ENCODE measurements at regions not wholly inside any gene's neighbourhood (a gene's known extent, or its start where the extent isn't known, plus 50 kb on each side); places are given as distances from the start of the nearest gene placed in this dataset.
"Not testable (repeated sequence)": the region's sequence is repeated elsewhere in the genome, so short reads cannot be mapped to it uniquely, and the experiment has no call there.

GRCh38 chr13:104526561-104526960 is 1460.3 kb upstream of the SLC10A2 start:
- DNase-seq (ENCODE audit: extremely low spot score), result no peak
- no peak overlapping the region for H3K4me3 ChIP-seq
- peaks cover 0 to 6% (median 0%) of the 10 kb centered on the region in 4 donors for H3K27me3 ChIP-seq
- no peak for TF ChIP-seq POLR2AphosphoS5 (IDR thresholded peaks at IDR 0.05)
- TF ChIP-seq, protein P1, sequence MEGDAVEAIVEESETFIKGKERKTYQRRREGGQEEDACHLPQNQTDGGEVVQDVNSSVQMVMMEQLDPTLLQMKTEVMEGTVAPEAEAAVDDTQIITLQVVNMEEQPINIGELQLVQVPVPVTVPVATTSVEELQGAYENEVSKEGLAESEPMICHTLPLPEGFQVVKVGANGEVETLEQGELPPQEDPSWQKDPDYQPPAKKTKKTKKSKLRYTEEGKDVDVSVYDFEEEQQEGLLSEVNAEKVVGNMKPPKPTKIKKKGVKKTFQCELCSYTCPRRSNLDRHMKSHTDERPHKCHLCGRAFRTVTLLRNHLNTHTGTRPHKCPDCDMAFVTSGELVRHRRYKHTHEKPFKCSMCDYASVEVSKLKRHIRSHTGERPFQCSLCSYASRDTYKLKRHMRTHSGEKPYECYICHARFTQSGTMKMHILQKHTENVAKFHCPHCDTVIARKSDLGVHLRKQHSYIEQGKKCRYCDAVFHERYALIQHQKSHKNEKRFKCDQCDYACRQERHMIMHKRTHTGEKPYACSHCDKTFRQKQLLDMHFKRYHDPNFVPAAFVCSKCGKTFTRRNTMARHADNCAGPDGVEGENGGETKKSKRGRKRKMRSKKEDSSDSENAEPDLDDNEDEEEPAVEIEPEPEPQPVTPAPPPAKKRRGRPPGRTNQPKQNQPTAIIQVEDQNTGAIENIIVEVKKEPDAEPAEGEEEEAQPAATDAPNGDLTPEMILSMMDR (IDR thresholded peaks at IDR 0.05), result no peak
- no peak for TF ChIP-seq EP300 (IDR thresholded peaks at IDR 0.05)
- no peak for TF ChIP-seq POLR2A (IDR thresholded peaks at IDR 0.05; ENCODE audit: low read depth)
- no peaks in the 10 kb centered on the region for H3K4me1 ChIP-seq
- H3K27ac ChIP-seq (replicated peaks in 1 of 4), result no peak overlapping the region
- H3K36me3 ChIP-seq, result no peaks in the 10 kb centered on the region
- no peaks in the 10 kb centered on the region for H3K9me3 ChIP-seq
- intact Hi-C loops (cut with DNase I), result no loop called here

- H3K27ac ChIP-seq (replicated peaks in 1 of 4), result no peak overlapping the region
- no peaks in the 10 kb centered on the region for H3K4me1 ChIP-seq
- no peak for TF ChIP-seq EP300 (IDR thresholded peaks at IDR 0.05)
- TF ChIP-seq, protein P1 (IDR thresholded peaks at IDR 0.05), result no peak
- TF ChIP-seq POLR2AphosphoS5 (IDR thresholded peaks at IDR 0.05), result no peak
- TF ChIP-seq POLR2A (IDR thresholded peaks at IDR 0.05; ENCODE audit: low read depth), result no peak
- H3K9me3 ChIP-seq, result no peaks in the 10 kb centered on the region
- WGBS, result 90% methylated on average over 5 of the region's 5 CpGs
- no peaks in the 10 kb centered on the region for H3K36me3 ChIP-seq
- peaks cover 0 to 6% (median 0%) of the 10 kb centered on the region in 4 donors for H3K27me3 ChIP-seq
- no peak for DNase-seq (ENCODE audit: extremely low spot score)
- H3K4me3 ChIP-seq, result no peak overlapping the region
- intact Hi-C loops (cut with DNase I), result no loop called here
Measured at GRCh38 chr13:104525467-104525866, 1459.2 kb upstream of the SLC10A2 start.

DNA sequence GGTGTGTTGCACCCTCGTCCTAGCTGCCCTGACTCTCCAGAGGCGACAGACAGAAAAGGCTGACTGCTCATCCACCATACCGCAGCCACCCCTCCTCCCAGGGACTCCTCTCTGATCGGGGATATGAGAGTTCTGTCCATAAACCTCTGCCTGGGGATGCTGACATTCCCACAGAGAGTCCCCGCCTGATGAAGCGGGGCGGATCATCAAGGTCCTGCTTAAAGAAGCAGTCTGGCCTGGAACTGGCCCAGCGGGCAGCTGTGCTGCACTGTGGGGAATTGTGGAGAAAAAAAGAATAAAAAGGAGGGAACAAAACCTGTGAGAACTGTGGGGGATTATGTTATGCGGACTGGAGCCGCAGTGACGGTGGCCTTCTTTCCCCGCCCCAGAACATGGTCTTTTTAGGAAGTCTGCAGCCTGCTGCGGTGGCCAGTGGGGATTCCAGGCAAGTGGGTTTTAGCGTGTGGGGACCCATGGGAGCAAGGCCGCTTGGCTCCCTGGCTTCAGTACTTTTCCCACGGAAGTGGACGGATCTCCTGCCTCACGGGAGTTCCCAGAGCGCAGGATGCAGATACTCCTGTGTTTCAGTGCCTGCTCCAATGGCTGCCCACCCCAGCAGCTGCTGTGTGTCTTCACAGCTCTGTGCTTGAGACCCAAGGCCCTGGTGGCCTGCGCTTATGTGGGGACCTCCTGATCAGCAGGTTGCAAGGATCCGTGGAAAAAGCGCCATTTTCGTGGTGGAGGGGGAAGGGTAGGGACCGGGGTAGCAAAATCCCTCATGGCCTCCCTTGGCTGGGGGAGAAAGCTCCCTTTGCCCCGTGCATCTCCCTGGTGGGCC is 1456.2 kb upstream of the SLC10A2 start:
- no peaks in the 10 kb centered on the region for H3K4me1 ChIP-seq
- 95% methylated on average over 25 of the region's 25 CpGs for WGBS
- H3K4me3 ChIP-seq, result no peak overlapping the region
- TF ChIP-seq EP300 (IDR thresholded peaks at IDR 0.05) (no peak), POLR2A (IDR thresholded peaks at IDR 0.05; ENCODE audit: low read depth) (no peak), POLR2AphosphoS5 (IDR thresholded peaks at IDR 0.05) (no peak)
- TF ChIP-seq, protein P1 (IDR thresholded peaks at IDR 0.05), result no peak
- no peak overlapping the region for H3K27ac ChIP-seq (replicated peaks in 1 of 4)
- H3K9me3 ChIP-seq, result no peaks in the 10 kb centered on the region
- intact Hi-C loops (cut with DNase I), result no loop called here
- H3K36me3 ChIP-seq, result no peaks in the 10 kb centered on the region
- H3K27me3 ChIP-seq, result peaks cover 0 to 6% (median 0%) of the 10 kb centered on the region in 4 donors
- DNase-seq (ENCODE audit: extremely low spot score), result no peak

- no peaks in the 10 kb centered on the region for H3K27me3 ChIP-seq
- H3K9me3 ChIP-seq, result no peaks in the 10 kb centered on the region
- H3K36me3 ChIP-seq, result no peaks in the 10 kb centered on the region
- no peak overlapping the region for H3K4me3 ChIP-seq
- WGBS, result 90% methylated on average over 2 of the region's 2 CpGs
- intact Hi-C loops (cut with DNase I), result no loop called here
- H3K27ac ChIP-seq (replicated peaks in 1 of 4), result no peak overlapping the region
- TF ChIP-seq EP300 (IDR thresholded peaks at IDR 0.05) (no peak), POLR2A (IDR thresholded peaks at IDR 0.05; ENCODE audit: low read depth) (no peak), POLR2AphosphoS5 (IDR thresholded peaks at IDR 0.05) (no peak)
- TF ChIP-seq, protein P1 (IDR thresholded peaks at IDR 0.05), result no peak
- no peaks in the 10 kb centered on the region for H3K4me1 ChIP-seq
- DNase-seq (ENCODE audit: extremely low spot score), result no peak
Measured at GRCh38 chr13:104510422-104510821, 1444.2 kb upstream of the SLC10A2 start.

DNA sequence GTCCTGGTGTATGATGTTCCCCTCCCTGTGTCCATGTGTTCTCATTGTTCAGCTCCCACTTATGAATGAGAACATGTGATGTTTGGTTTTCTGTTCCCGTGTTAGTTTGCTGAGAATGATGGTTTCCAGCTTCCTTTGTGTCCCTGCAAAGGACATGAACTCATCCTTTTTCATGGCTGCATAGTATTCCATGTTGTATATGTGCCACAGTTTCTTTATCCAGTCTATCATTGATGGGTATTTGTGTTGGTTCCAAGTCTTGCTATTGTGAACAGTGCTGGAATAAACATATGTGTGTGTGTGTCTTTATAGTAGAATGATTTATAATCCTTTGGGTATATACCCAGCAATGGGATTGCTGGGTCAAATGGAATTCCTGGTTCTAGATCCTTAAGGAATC is 1427.3 kb upstream of the SLC10A2 start:
- H3K4me3 ChIP-seq; H3K9me3 ChIP-seq; H3K4me1 ChIP-seq; H3K27me3 ChIP-seq; H3K27ac ChIP-seq (replicated peaks in 1 of 4); DNase-seq (ENCODE audit: extremely low spot score); intact Hi-C loops (cut with DNase I); H3K36me3 ChIP-seq: not testable (repeated sequence)
- 58% methylated on average over 1 of the region's 1 CpG for WGBS

Measured in esophagus muscularis mucosa (tissue), 4 donors.